Ascending aorta (tissue), 2 donors: ENCODE measurements at regions not wholly inside any gene's neighbourhood (a gene's known extent, or its start where the extent isn't known, plus 50 kb on each side); places are given as distances from the start of the nearest gene placed in this dataset.

Source experiments
- DNase-seq, 2 donors: peaks; one replicate each; pipeline ENCODE4 v3.0.0-alpha.2; 2019; ENCODE audit warnings: low spot score in 2 of 2
- H3K27ac ChIP-seq, 2 donors: fragments of 200-600 bp; sonication (generic); one replicate each; pipeline ENCODE4 v1.5.1; 2016 to 2017; ENCODE audit warnings: mild to moderate bottlenecking in 1 of 2
- H3K27me3 ChIP-seq: fragments of 200-600 bp; sonication (generic); one replicate; pipeline ENCODE4 v1.5.1; 2017
- H3K36me3 ChIP-seq, 2 donors: fragments of 200-600 bp; sonication (generic); one replicate each; pipeline ENCODE4 v1.5.1; 2016
- H3K4me1 ChIP-seq, 2 donors: fragments of 200-600 bp; sonication (generic); one replicate each; pipeline ENCODE4 v1.5.1; 2016 to 2017; ENCODE audit warnings: mild to moderate bottlenecking in 1 of 2
- H3K4me3 ChIP-seq, 2 donors: fragments of 200-600 bp; sonication (generic); one replicate each; pipeline ENCODE4 v1.5.1; 2016 to 2017; ENCODE audit warnings: mild to moderate bottlenecking in 1 of 2
- H3K9me3 ChIP-seq, 2 donors: fragments of 200-600 bp; sonication (generic); one replicate each; pipeline ENCODE4 v1.5.1; 2016
- CTCF ChIP-seq, 3 experiments: fragments of 200-600 bp in 2 of 3; fragments of 450-650 bp in 1 of 3; sonication (generic) in 2 of 3; IDR thresholded peaks; one replicate each; pipeline ENCODE4 v1.5.1; 2016 to 2019; ENCODE audit warnings: antibody characterized with exemption in 3 of 3, mild to moderate bottlenecking in 1 of 3, moderate library complexity in 1 of 3
- intact Hi-C: fragments of 100-400 bp; cut with DNase I; formaldehyde crosslinking; loops from one replicate; pipeline ENCODE4 v1.15.1; 2023

GRCh38 chr2:53260568-53260967 lies 507.0 kb upstream of the CHAC2 start:
- intact Hi-C loops, result no loop called here
- no peaks in the 10 kb centered on the region for H3K36me3 ChIP-seq
- no peak overlapping the region for H3K27ac ChIP-seq
- H3K9me3 ChIP-seq, result no peaks in the 10 kb centered on the region
- DNase-seq, result no peak
- H3K4me3 ChIP-seq, result no peak overlapping the region
- no peaks in the 10 kb centered on the region for H3K4me1 ChIP-seq
- no peak for TF ChIP-seq CTCF (IDR thresholded peaks at IDR 0.05)
- H3K27me3 ChIP-seq, result no peaks in the 10 kb centered on the region

GRCh38 chr2:53259395-53260009 lies 508.1 kb upstream of the CHAC2 start:
- no peaks in the 10 kb centered on the region for H3K36me3 ChIP-seq
- H3K27me3 ChIP-seq, result no peaks in the 10 kb centered on the region
- no peak overlapping the region for H3K27ac ChIP-seq
- no peak for DNase-seq
- intact Hi-C loops, result no loop called here
- H3K9me3 ChIP-seq, result no peaks in the 10 kb centered on the region
- H3K4me1 ChIP-seq, result no peaks in the 10 kb centered on the region
- no peak for TF ChIP-seq CTCF (IDR thresholded peaks at IDR 0.05)
- H3K4me3 ChIP-seq, result no peak overlapping the region

- Histone ChIP-seq H3K4me1 (no peaks in the 10 kb centered on the region), H3K4me3 (no peak overlapping the region), H3K27me3 (no peaks in the 10 kb centered on the region), H3K27ac (no peak overlapping the region), H3K36me3 (no peaks in the 10 kb centered on the region), H3K9me3 (no peaks in the 10 kb centered on the region)
- TF ChIP-seq CTCF (IDR thresholded peaks at IDR 0.05), result no peak
- DNase-seq, result no peak
- intact Hi-C loops, result no loop called here
Measured at GRCh38 chr2:53257287-53257686, 510.3 kb upstream of the CHAC2 start.

GRCh38 chr2:53253244-53253643 lies 514.4 kb upstream of the CHAC2 start:
- no peak for DNase-seq
- no peak for TF ChIP-seq CTCF (IDR thresholded peaks at IDR 0.05)
- Histone ChIP-seq H3K27me3 (no peaks in the 10 kb centered on the region), H3K9me3 (no peaks in the 10 kb centered on the region), H3K4me1 (no peaks in the 10 kb centered on the region), H3K27ac (no peak overlapping the region), H3K4me3 (no peak overlapping the region), H3K36me3 (no peaks in the 10 kb centered on the region)
- intact Hi-C loops, result no loop called here

- Histone ChIP-seq H3K9me3 (no peaks in the 10 kb centered on the region), H3K27ac (no peak overlapping the region), H3K36me3 (no peaks in the 10 kb centered on the region), H3K27me3 (no peaks in the 10 kb centered on the region), H3K4me1 (no peaks in the 10 kb centered on the region), H3K4me3 (no peak overlapping the region)
- DNase-seq, result no peak
- intact Hi-C loops, result no loop called here
- TF ChIP-seq CTCF (IDR thresholded peaks at IDR 0.05), result no peak
Measured at GRCh38 chr2:53252115-53252514, 515.5 kb upstream of the CHAC2 start.
